ENCODE measurements at regions not wholly inside any gene's neighbourhood (a gene's known extent, or its start where the extent isn't known, plus 50 kb on each side); places are given as distances from the start of the nearest gene placed in this dataset.

DNA sequence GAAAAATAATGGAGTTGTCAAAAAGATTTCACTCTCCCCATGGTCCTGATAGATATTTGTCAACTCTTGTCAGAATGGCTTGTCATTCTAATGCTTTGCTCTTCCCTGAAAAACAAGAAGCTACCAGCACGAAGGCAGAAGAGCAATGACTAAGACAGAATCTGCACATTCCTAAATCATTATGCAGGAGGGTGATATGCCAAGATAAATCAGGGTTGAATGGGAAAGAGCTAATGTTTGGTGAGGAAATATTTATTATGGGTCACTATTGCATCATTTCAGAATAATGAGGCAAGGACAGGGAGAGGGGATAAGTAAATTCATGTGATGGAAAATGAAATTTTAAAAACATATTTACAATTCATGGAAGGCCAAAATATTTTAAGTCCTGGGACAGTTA lies 297.5 kb upstream of the XYLT1 start:
- Histone ChIP-seq H3K27ac (ENCODE audit: extremely low read depth, low read depth, low read length) (no peak overlapping the region), H3K9me3 (ENCODE audit: control insufficient read depth, insufficient read depth, low read depth, low read length) (no peaks in the 10 kb centered on the region), H3K36me3 (ENCODE audit: control insufficient read depth in 2 of 2, insufficient read depth in 1 of 2, low read length in 2 of 2) (no peaks in the 10 kb centered on the region), H3K4me1 (ENCODE audit: control insufficient read depth, insufficient read depth, low read length) (no peaks in the 10 kb centered on the region), H3K4me3 (ENCODE audit: low read depth, low read length) (no peak overlapping the region)
- ChIA-PET CTCF (no interaction called here), POLR2A (no interaction called here)
- TF ChIP-seq, protein P1, sequence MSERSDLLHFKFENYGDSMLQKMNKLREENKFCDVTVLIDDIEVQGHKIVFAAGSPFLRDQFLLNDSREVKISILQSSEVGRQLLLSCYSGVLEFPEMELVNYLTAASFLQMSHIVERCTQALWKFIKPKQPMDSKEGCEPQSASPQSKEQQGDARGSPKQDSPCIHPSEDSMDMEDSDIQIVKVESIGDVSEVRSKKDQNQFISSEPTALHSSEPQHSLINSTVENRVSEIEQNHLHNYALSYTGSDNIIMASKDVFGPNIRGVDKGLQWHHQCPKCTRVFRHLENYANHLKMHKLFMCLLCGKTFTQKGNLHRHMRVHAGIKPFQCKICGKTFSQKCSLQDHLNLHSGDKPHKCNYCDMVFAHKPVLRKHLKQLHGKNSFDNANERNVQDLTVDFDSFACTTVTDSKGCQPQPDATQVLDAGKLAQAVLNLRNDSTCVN (tag by site-specific recombination; optimal IDR thresholded peaks at IDR 0.05): no peak
- TF ChIP-seq ZNF792 (tag by site-specific recombination; IDR thresholded peaks at IDR 0.05): no peak
- TF ChIP-seq WT1 (tag by site-specific recombination; IDR thresholded peaks at IDR 0.05): no peak

- ChIA-PET CTCF (no interaction called here), POLR2A (no interaction called here)
- no peaks in the 10 kb centered on the region for H3K9me3 ChIP-seq (ENCODE audit: control insufficient read depth, insufficient read depth, low read depth, low read length)
- no peaks in the 10 kb centered on the region for H3K4me1 ChIP-seq (ENCODE audit: control insufficient read depth, insufficient read depth, low read length)
- no peak overlapping the region for H3K27ac ChIP-seq (ENCODE audit: extremely low read depth, low read depth, low read length)
- H3K36me3 ChIP-seq (ENCODE audit: control insufficient read depth in 2 of 2, insufficient read depth in 1 of 2, low read length in 2 of 2): no peaks in the 10 kb centered on the region
- TF ChIP-seq ZBTB6 (tag by site-specific recombination; IDR thresholded peaks at IDR 0.05): no peak
- no peak for TF ChIP-seq ZSCAN4 (tag by site-specific recombination; IDR thresholded peaks at IDR 0.05)
- no peak for TF ChIP-seq GLI4 (tag by site-specific recombination; IDR thresholded peaks at IDR 0.05)
- no peak for TF ChIP-seq ZNF398 (tag by site-specific recombination; IDR thresholded peaks at IDR 0.05)
- TF ChIP-seq ZNF214 (tag by site-specific recombination; IDR thresholded peaks at IDR 0.05; ENCODE audit: borderline replicate concordance): no peak
- TF ChIP-seq ZNF843 (tag by site-specific recombination; IDR thresholded peaks at IDR 0.05): no peak
- no peak for TF ChIP-seq ZNF449 (tag by site-specific recombination; IDR thresholded peaks at IDR 0.05)
- TF ChIP-seq GLIS2 (tag by site-specific recombination; IDR thresholded peaks at IDR 0.05): no peak
- TF ChIP-seq RBAK (tag by site-specific recombination; IDR thresholded peaks at IDR 0.05): no peak
- TF ChIP-seq ZNF626 (tag by site-specific recombination; IDR thresholded peaks at IDR 0.05): no peak
- no peak for TF ChIP-seq ZNF23 (tag by site-specific recombination; IDR thresholded peaks at IDR 0.05; ENCODE audit: borderline replicate concordance)
- TF ChIP-seq ZNF433 (tag by site-specific recombination; IDR thresholded peaks at IDR 0.05; ENCODE audit: low read depth): no peak
- TF ChIP-seq ZNF785 (tag by site-specific recombination; IDR thresholded peaks at IDR 0.05): no peak
- TF ChIP-seq, protein P2, sequence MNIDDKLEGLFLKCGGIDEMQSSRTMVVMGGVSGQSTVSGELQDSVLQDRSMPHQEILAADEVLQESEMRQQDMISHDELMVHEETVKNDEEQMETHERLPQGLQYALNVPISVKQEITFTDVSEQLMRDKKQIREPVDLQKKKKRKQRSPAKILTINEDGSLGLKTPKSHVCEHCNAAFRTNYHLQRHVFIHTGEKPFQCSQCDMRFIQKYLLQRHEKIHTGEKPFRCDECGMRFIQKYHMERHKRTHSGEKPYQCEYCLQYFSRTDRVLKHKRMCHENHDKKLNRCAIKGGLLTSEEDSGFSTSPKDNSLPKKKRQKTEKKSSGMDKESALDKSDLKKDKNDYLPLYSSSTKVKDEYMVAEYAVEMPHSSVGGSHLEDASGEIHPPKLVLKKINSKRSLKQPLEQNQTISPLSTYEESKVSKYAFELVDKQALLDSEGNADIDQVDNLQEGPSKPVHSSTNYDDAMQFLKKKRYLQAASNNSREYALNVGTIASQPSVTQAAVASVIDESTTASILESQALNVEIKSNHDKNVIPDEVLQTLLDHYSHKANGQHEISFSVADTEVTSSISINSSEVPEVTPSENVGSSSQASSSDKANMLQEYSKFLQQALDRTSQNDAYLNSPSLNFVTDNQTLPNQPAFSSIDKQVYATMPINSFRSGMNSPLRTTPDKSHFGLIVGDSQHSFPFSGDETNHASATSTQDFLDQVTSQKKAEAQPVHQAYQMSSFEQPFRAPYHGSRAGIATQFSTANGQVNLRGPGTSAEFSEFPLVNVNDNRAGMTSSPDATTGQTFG (tag by site-specific recombination; IDR thresholded peaks at IDR 0.05; ENCODE audit: borderline replicate concordance): no peak
- TF ChIP-seq, protein P3, sequence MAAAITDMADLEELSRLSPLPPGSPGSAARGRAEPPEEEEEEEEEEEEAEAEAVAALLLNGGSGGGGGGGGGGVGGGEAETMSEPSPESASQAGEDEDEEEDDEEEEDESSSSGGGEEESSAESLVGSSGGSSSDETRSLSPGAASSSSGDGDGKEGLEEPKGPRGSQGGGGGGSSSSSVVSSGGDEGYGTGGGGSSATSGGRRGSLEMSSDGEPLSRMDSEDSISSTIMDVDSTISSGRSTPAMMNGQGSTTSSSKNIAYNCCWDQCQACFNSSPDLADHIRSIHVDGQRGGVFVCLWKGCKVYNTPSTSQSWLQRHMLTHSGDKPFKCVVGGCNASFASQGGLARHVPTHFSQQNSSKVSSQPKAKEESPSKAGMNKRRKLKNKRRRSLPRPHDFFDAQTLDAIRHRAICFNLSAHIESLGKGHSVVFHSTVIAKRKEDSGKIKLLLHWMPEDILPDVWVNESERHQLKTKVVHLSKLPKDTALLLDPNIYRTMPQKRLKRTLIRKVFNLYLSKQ (tag by site-specific recombination; IDR thresholded peaks at IDR 0.05; ENCODE audit: borderline replicate concordance): no peak
- no peak for TF ChIP-seq WT1 (tag by site-specific recombination; IDR thresholded peaks at IDR 0.05)
- TF ChIP-seq ZBTB7A (tag by site-specific recombination; IDR thresholded peaks at IDR 0.05; ENCODE audit: low read depth): no peak
- H3K4me3 ChIP-seq (ENCODE audit: low read depth, low read length): no peak overlapping the region
Measured at GRCh38 chr16:17766012-17766411, 295.3 kb upstream of the XYLT1 start.
